Erythroblast (primary cell): ENCODE measurements at regions not wholly inside any gene's neighbourhood (a gene's known extent, or its start where the extent isn't known, plus 50 kb on each side); places are given as distances from the start of the nearest gene placed in this dataset.

Source experiments
- GATA1 ChIP-seq: IDR thresholded peaks from 2 replicates; pipeline ENCODE4 v1.6.1; 2011; ENCODE audit warnings: low read depth, mild to moderate bottlenecking, control low read depth, low read length, moderate library complexity
- POLR2A ChIP-seq: IDR thresholded peaks from 2 replicates; pipeline ENCODE4 v1.6.1; 2011; ENCODE audit warnings: mild to moderate bottlenecking, low read length

DNA sequence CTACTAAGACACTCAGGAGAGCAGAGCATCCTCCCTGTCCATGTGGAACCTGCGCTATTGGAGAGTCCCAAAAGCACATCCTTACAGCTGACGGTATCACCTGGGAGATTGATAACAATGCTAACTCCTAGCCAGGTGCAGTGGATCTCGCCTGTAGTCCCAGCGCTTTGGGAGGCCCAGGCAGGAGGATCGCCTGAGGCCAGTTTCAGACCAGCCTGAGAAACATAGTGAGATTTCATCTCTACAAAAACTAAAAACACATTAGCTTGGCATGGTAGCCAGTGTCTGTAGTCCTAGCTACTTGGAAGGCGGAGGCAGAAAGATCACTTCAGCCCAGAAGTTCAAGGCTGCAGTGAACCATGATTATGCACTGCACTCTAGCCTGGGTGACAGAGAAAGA is 174.9 kb downstream of the ARHGAP12 start:
- TF ChIP-seq POLR2A (no peak), GATA1 (no peak)
